Activated naive CD4-positive, alpha-beta T cell treated with anti-CD3 and anti-CD28 coated beads, Interleukin-2, amount 50 U/mL, for 24 hours (primary cell): ENCODE measurements at regions not wholly inside any gene's neighbourhood (a gene's known extent, or its start where the extent isn't known, plus 50 kb on each side); places are given as distances from the start of the nearest gene placed in this dataset.
A peak's percentile ranks its signal among the peaks of the same experiment; 100 is the strongest.

Experiments used
- H3K27ac Mint-ChIP-seq: one replicate; pipeline ENCODE4 v1.8.0; 2021; ENCODE audit warnings: mild to moderate bottlenecking, mixed read lengths
- H3K27me3 Mint-ChIP-seq: one replicate; pipeline ENCODE4 v1.8.0; 2021; ENCODE audit warnings: mixed read lengths
- H3K36me3 Mint-ChIP-seq: one replicate; pipeline ENCODE4 v1.8.0; 2021; ENCODE audit warnings: mixed read lengths
- H3K4me1 Mint-ChIP-seq: one replicate; pipeline ENCODE4 v1.8.0; 2021; ENCODE audit warnings: mixed read lengths
- H3K4me3 Mint-ChIP-seq: one replicate; pipeline ENCODE4 v1.8.0; 2021; ENCODE audit warnings: mild to moderate bottlenecking, mixed read lengths
- H3K9me3 Mint-ChIP-seq: one replicate; pipeline ENCODE4 v1.8.0; 2021; ENCODE audit warnings: mixed read lengths

GRCh38 chr1:169015464-169015863, 91.0 kb upstream of the ATP1B1 start:
- H3K36me3 Mint-ChIP-seq: no peaks in the 10 kb centered on the region
- peaks cover 7% of the 10 kb centered on the region for H3K4me1 Mint-ChIP-seq
- no peaks in the 10 kb centered on the region for H3K9me3 Mint-ChIP-seq
- H3K4me3 Mint-ChIP-seq: no peak overlapping the region
- no peaks in the 10 kb centered on the region for H3K27me3 Mint-ChIP-seq
- no peak overlapping the region for H3K27ac Mint-ChIP-seq

GRCh38 chr1:169018751-169019150, 87.7 kb upstream of the ATP1B1 start:
- Mint-ChIP-seq H3K9me3 (no peaks in the 10 kb centered on the region), H3K27me3 (no peaks in the 10 kb centered on the region), H3K4me3 (no peak overlapping the region), H3K27ac (no peak overlapping the region), H3K4me1 (peaks cover 7% of the 10 kb centered on the region), H3K36me3 (peaks cover 2% of the 10 kb centered on the region)

- Mint-ChIP-seq H3K9me3 (no peaks in the 10 kb centered on the region), H3K36me3 (peaks cover 2% of the 10 kb centered on the region), H3K27me3 (no peaks in the 10 kb centered on the region), H3K4me1 (peaks cover 7% of the 10 kb centered on the region), H3K4me3 (no peak overlapping the region), H3K27ac (no peak overlapping the region)
Measured at GRCh38 chr1:169019419-169020058, 87.0 kb upstream of the ATP1B1 start.

DNA sequence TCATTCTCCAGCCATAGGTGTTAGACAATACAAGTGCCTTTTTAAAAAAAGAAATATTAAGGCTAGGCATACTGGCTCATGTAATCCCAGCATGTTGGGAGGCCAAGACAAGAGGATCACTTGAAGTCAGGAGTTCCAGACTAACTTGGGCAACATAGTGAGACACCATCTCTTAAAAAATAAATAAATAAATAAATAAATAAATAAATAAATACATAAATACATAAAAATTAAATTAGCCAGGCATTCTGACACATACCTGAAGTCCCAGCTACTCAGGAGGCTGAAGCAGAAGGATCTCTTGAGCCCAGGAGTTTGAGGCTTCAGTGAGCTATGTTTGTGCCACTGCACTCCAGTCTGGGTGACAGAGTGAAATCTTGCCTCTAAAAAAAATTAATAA, 85.8 kb upstream of the ATP1B1 start:
- no peaks in the 10 kb centered on the region for H3K27me3 Mint-ChIP-seq
- no peak overlapping the region for H3K4me3 Mint-ChIP-seq
- H3K9me3 Mint-ChIP-seq: no peaks in the 10 kb centered on the region
- peaks cover 2% of the 10 kb centered on the region for H3K36me3 Mint-ChIP-seq
- H3K4me1 Mint-ChIP-seq: peaks cover 7% of the 10 kb centered on the region
- no peak overlapping the region for H3K27ac Mint-ChIP-seq

DNA sequence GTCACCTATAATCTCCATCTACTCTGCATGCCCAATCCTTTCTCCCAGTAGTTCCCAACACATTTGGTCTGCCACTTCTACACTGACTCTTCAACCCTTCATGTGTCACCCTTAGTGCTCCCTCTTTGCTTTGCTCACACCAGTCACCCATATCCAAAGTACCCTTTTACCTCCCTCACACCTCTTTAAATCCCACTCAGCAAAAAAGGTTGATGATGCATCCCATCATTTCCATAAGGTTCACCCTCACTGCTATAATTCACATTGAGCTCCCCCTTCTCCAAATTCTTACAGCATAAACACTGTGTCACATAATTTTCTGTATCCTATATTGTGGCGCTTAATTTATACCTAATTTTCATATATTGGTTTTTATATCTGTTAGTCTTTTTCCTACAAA, 83.8 kb upstream of the ATP1B1 start:
- Mint-ChIP-seq H3K4me1 (peaks cover 7% of the 10 kb centered on the region), H3K9me3 (no peaks in the 10 kb centered on the region), H3K36me3 (peaks cover 2% of the 10 kb centered on the region), H3K27ac (no peak overlapping the region), H3K27me3 (no peaks in the 10 kb centered on the region), H3K4me3 (no peak overlapping the region)

GRCh38 chr1:169024255-169024654, 82.2 kb upstream of the ATP1B1 start:
- Mint-ChIP-seq H3K4me3 (no peak overlapping the region), H3K27ac (peak overlapping the region; percentile 52), H3K27me3 (no peaks in the 10 kb centered on the region), H3K4me1 (no peaks in the 10 kb centered on the region), H3K9me3 (no peaks in the 10 kb centered on the region), H3K36me3 (peaks cover 2% of the 10 kb centered on the region)

DNA sequence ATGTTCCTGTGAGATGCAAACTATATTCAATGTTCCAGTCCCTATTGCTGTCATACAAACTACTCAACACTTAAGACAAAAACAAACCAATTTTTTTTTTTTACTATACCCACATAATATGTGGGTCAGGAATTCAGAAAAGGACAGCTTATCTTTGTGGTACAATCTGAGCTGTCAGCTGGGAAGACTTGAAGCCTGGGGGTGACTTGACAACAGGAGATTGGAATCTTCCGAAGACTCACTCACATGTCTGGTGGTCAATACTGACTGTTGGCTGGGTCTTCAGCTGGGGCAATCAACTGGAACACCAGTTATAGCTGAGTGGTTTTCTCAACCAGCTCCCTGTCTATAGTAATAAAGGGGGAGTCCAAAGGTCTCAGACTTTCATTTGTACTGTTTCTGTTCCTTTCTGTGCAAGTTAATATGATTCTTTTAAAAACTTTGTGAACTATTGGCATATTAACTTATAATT, 81.7 kb upstream of the ATP1B1 start:
- H3K27me3 Mint-ChIP-seq: no peaks in the 10 kb centered on the region
- no peak overlapping the region for H3K4me3 Mint-ChIP-seq
- no peak overlapping the region for H3K27ac Mint-ChIP-seq
- no peaks in the 10 kb centered on the region for H3K4me1 Mint-ChIP-seq
- no peaks in the 10 kb centered on the region for H3K9me3 Mint-ChIP-seq
- H3K36me3 Mint-ChIP-seq: peaks cover 2% of the 10 kb centered on the region

DNA sequence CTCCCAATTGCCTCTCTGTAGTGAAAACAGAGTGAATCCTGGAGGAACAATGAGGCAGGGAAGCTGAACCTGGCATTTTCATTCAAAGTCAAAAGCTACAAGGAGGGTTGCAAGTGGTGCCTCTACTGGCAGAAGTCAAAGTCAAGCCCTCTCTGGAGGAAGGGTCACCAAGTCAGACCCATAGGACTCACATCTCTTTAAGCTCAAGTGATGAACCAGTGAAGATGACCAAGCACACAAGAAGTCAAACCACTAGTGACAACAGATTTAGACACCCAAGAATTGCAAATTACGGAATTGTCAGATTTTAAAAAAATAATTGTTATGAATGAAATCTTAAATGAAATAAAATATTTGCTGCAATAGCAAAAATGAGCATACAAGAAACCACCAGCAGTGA, 81.1 kb upstream of the ATP1B1 start:
- Mint-ChIP-seq H3K36me3 (peaks cover 2% of the 10 kb centered on the region), H3K4me1 (no peaks in the 10 kb centered on the region), H3K27ac (no peak overlapping the region), H3K4me3 (no peak overlapping the region), H3K27me3 (no peaks in the 10 kb centered on the region), H3K9me3 (no peaks in the 10 kb centered on the region)

DNA sequence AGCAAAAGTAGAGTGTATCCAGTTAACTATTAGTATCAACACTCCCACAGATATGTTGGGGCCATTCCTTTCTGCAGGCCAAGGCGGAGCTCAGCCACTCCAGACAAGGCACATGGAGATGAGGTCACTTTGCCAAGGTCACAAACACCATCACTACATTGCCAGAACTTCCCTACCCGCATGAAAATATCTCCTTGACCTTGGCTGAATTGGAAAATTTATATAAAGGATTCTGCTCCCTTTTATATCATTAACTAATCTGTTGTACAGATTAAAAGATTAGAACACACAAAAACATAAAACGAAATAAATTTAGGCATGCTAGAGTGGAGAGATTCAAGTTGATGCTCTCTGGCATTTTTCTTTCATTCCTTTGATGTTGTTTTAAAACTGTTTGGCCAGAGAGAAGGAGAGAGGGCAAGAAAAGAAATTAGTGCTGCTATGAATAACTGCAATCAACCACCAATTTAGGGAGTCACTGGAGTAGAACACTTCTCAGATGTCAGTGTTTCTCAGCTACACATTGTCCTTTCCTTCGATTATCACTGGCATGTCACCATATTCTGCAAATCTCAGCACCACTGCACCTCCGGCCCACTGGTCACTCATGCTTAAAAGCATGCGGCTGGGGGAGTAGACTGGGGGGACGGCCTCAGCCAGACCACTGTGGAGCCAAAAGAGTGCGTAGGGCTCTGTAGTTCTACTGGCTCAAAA, 78.7 kb upstream of the ATP1B1 start:
- H3K4me3 Mint-ChIP-seq: no peak overlapping the region
- H3K4me1 Mint-ChIP-seq: no peaks in the 10 kb centered on the region
- H3K27ac Mint-ChIP-seq: no peak overlapping the region
- H3K27me3 Mint-ChIP-seq: no peaks in the 10 kb centered on the region
- H3K9me3 Mint-ChIP-seq: no peaks in the 10 kb centered on the region
- H3K36me3 Mint-ChIP-seq: no peaks in the 10 kb centered on the region

DNA sequence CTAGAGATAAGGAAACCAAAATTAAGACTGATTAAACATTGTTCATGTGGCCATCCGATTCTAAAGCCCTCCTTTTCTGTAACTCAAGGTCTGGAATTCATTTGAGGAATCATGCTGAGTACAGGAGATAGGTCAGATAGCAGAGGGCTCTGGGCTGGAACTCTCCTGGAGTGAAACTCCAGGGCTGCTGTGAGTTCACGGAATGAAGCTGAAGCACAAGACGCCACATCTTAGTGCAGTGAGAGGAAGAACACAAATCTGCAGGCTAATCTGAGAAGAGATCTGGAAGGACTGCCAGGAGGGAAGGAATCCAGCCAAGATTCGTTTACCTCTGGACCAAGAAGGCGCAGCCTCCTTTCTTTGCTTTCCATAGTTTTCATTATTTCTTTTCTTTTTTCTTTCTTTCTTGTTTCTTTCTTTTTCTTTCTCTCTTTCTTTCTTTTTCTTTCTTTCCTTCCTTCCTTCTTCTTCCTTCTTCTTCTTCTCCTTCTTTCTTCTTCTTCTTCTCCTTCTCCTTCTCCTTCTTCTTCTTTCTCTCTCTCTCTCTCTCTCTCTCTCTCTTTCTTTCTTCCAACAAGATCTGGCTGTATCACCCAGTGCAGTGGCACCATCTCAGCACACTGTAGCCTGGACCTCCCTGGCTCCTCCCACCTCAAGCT, 74.8 kb upstream of the ATP1B1 start:
- Mint-ChIP-seq H3K9me3 (peaks cover 6% of the 10 kb centered on the region), H3K27ac (no peak overlapping the region), H3K4me1 (no peaks in the 10 kb centered on the region), H3K4me3 (no peak overlapping the region), H3K36me3 (peaks cover 6% of the 10 kb centered on the region), H3K27me3 (no peaks in the 10 kb centered on the region)

DNA sequence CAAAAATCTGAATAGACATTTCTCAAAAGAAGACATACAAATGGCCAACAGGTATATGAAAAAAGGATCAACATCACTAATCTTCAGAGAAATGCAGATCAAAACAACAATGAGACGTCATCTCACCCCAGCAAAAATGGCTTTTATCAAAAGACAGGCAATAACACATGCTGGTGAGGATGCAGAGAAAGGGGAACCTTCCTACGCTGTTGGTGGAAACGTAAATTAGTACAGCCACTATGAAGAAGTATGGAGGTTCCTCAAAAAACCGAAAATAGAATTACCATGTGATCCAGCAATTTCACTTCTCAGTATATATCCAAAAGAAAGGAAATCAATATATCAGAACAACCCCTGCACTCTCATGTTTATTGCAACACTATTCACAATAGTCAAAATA, 65.1 kb upstream of the ATP1B1 start:
- Mint-ChIP-seq H3K9me3 (peaks cover 9% of the 10 kb centered on the region), H3K27me3 (no peaks in the 10 kb centered on the region), H3K4me3 (no peak overlapping the region), H3K4me1 (peaks cover 48% of the 10 kb centered on the region), H3K36me3 (peaks cover 10% of the 10 kb centered on the region), H3K27ac (no peak overlapping the region)

GRCh38 chr1:169042377-169042776, 64.1 kb upstream of the ATP1B1 start:
- peaks cover under 1% of the 10 kb centered on the region for H3K9me3 Mint-ChIP-seq
- H3K27ac Mint-ChIP-seq: peak overlapping the region; percentile 11
- H3K4me3 Mint-ChIP-seq: no peak overlapping the region
- H3K36me3 Mint-ChIP-seq: peaks cover 1% of the 10 kb centered on the region
- no peaks in the 10 kb centered on the region for H3K27me3 Mint-ChIP-seq
- peaks cover 58% of the 10 kb centered on the region for H3K4me1 Mint-ChIP-seq

- H3K9me3 Mint-ChIP-seq: no peaks in the 10 kb centered on the region
- no peaks in the 10 kb centered on the region for H3K27me3 Mint-ChIP-seq
- peaks cover 73% of the 10 kb centered on the region for H3K4me1 Mint-ChIP-seq
- H3K36me3 Mint-ChIP-seq: no peaks in the 10 kb centered on the region
- H3K4me3 Mint-ChIP-seq: peak overlapping the region; percentile 59
- H3K27ac Mint-ChIP-seq: peak overlapping the region; percentile 31
Measured at GRCh38 chr1:169043823-169044222, 62.7 kb upstream of the ATP1B1 start.

- peak overlapping the region; percentile 31 for H3K27ac Mint-ChIP-seq
- H3K4me3 Mint-ChIP-seq: peak overlapping the region; percentile 59
- peaks cover 77% of the 10 kb centered on the region for H3K4me1 Mint-ChIP-seq
- H3K36me3 Mint-ChIP-seq: no peaks in the 10 kb centered on the region
- H3K9me3 Mint-ChIP-seq: no peaks in the 10 kb centered on the region
- no peaks in the 10 kb centered on the region for H3K27me3 Mint-ChIP-seq
Measured at GRCh38 chr1:169044296-169044695, 62.2 kb upstream of the ATP1B1 start.

GRCh38 chr1:169044971-169045370, 61.5 kb upstream of the ATP1B1 start:
- H3K27ac Mint-ChIP-seq: peak overlapping the region; percentile 31
- peaks cover 84% of the 10 kb centered on the region for H3K4me1 Mint-ChIP-seq
- no peaks in the 10 kb centered on the region for H3K27me3 Mint-ChIP-seq
- H3K36me3 Mint-ChIP-seq: no peaks in the 10 kb centered on the region
- H3K9me3 Mint-ChIP-seq: no peaks in the 10 kb centered on the region
- peak overlapping the region; percentile 31 for H3K4me3 Mint-ChIP-seq

- Mint-ChIP-seq H3K4me1 (peaks cover 84% of the 10 kb centered on the region), H3K36me3 (no peaks in the 10 kb centered on the region), H3K9me3 (no peaks in the 10 kb centered on the region), H3K27ac (peak overlapping the region; percentile 37), H3K4me3 (no peak overlapping the region), H3K27me3 (no peaks in the 10 kb centered on the region)
Measured at GRCh38 chr1:169046671-169047070, 59.8 kb upstream of the ATP1B1 start.
